ENCODE measurements at regions not wholly inside any gene's neighbourhood (a gene's known extent, or its start where the extent isn't known, plus 50 kb on each side); places are given as distances from the start of the nearest gene placed in this dataset.
A peak's percentile ranks its signal among the peaks of the same experiment; 100 is the strongest.

DNA sequence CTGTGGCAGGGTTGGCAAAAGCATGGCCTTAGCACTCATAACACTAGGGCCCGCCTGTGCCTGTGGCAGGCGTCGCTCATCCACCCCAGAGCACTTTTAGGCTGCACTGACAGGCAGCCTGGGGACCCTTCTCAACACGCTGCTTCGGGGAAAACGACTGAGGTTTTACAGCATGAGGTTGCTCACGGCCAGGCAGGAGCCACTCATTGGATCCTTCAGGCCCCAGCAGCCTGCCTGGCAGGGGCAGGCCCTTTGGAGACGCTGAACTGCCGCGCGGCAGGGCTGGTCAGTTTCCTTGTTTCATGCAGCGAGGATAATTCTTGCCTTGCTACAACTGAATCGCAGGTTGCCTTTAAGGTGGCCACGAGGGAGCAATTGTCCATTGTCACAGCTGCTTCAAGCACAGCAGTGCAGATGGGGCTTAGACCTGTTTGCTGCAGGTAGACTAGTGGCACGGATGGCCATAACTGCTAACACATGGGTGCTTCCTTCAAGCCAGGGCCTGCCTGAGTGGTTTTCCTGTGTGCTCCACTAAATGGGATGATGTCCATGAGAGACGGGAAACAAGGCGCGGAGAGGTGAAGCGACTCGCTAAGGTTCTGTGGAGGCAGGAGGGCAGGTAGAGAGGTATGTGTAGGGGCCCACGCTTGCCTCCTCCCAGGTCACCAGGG is 49.9 kb upstream of the HS6ST1 start:
- Histone ChIP-seq H3K27ac (ENCODE audit: insufficient read depth, low read depth, low read length, poor library complexity, severe bottlenecking) (peak overlapping the region; percentile 61), H3K27me3 (ENCODE audit: control insufficient read depth, insufficient read depth, low read length, poor library complexity, severe bottlenecking) (peaks cover 15% of the 10 kb centered on the region), H3K36me3 (ENCODE audit: control insufficient read depth, insufficient read depth, low read length) (no peaks in the 10 kb centered on the region), H3K4me1 (ENCODE audit: control insufficient read depth, insufficient read depth, low read length) (peaks cover 43% of the 10 kb centered on the region), H3K9me3 (ENCODE audit: control insufficient read depth, low read length) (no peaks in the 10 kb centered on the region), H3K4me3 (ENCODE audit: insufficient read depth, low read depth, low read length) (no peak overlapping the region)
- WGBS, 2 experiments = 91% methylated on average over 21 of the region's 21 CpGs

DNA sequence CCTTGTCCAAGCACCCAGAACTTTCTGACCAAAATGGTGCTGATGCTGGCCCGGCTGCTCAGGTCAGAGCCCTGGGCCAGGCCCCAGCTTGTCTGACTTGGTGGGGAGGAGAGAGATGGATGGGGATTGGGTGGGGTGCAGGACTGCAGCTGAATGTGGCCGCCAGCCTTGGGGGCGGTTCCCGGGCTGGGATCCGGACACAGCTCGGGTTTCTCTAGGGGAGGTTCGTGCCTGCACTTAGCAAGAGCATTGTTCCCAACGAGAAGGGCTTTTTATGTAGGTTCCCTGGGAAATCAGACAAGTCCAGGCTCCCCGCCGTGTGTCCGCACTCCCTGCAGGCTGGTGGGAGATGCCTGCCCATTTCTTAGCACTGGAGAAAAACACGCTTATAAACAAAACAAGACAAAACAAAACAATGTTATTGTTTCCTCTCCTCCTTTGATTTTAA is 50.5 kb upstream of the HS6ST1 start:
- peak overlapping the region; percentile 61 for H3K27ac ChIP-seq (ENCODE audit: insufficient read depth, low read depth, low read length, poor library complexity, severe bottlenecking)
- WGBS, 2 experiments = 26 to 30% methylated on average over 12 of the region's 12 CpGs
- H3K4me1 ChIP-seq (ENCODE audit: control insufficient read depth, insufficient read depth, low read length) = peaks cover 38% of the 10 kb centered on the region
- H3K36me3 ChIP-seq (ENCODE audit: control insufficient read depth, insufficient read depth, low read length) = no peaks in the 10 kb centered on the region
- peaks cover 21% of the 10 kb centered on the region for H3K27me3 ChIP-seq (ENCODE audit: control insufficient read depth, insufficient read depth, low read length, poor library complexity, severe bottlenecking)
- no peak overlapping the region for H3K4me3 ChIP-seq (ENCODE audit: insufficient read depth, low read depth, low read length)
- no peaks in the 10 kb centered on the region for H3K9me3 ChIP-seq (ENCODE audit: control insufficient read depth, low read length)

DNA sequence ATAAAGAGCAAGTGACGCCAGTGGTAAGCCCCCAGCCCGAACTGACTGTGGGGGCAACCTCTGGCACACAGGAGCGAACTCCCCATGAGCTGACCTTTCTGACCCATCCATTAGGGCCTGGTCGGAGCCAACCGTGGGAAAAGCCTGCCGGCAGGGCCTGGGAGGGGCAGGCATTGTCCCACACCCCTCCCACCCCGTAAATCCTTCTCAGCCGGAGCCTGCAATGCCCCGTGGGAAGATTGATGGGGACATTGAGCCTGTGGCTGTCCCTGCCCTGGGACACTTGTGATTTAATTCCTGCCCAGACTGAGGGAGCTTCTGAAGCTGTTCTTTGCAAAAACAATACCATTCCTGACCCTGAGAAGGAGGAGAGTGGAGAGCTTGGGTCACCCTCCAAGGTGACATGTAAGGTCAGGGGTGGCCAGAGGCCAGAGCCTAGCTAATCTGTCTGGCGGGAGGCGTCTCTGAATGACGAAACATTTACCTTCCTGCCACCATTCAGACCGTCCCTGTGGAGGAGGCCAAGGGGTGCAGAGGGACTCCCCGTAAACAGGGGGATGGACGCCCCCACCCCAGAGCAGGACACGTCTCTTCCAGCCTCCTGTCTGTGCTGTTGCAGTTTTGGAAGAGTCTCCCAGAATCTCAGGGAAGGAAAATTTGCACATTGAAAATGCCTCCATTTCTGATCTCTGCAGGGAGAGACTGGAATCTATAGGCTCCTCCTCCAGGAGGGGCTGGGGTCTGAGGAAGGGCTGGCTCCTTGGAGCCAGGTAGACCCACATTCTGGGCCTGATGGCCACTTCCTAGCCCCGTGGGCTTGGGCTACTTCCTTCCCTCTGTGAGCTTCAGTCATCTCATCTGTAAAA is 51.2 kb upstream of the HS6ST1 start:
- Histone ChIP-seq H3K4me1 (ENCODE audit: control insufficient read depth, insufficient read depth, low read length) (peaks cover 33% of the 10 kb centered on the region), H3K9me3 (ENCODE audit: control insufficient read depth, low read length) (no peaks in the 10 kb centered on the region), H3K27me3 (ENCODE audit: control insufficient read depth, insufficient read depth, low read length, poor library complexity, severe bottlenecking) (peaks cover 25% of the 10 kb centered on the region), H3K36me3 (ENCODE audit: control insufficient read depth, insufficient read depth, low read length) (no peaks in the 10 kb centered on the region), H3K4me3 (ENCODE audit: insufficient read depth, low read depth, low read length) (no peak overlapping the region), H3K27ac (ENCODE audit: insufficient read depth, low read depth, low read length, poor library complexity, severe bottlenecking) (peak overlapping the region; percentile 66)
- WGBS, 2 experiments = 44 to 51% methylated on average over 17 of the region's 17 CpGs

DNA sequence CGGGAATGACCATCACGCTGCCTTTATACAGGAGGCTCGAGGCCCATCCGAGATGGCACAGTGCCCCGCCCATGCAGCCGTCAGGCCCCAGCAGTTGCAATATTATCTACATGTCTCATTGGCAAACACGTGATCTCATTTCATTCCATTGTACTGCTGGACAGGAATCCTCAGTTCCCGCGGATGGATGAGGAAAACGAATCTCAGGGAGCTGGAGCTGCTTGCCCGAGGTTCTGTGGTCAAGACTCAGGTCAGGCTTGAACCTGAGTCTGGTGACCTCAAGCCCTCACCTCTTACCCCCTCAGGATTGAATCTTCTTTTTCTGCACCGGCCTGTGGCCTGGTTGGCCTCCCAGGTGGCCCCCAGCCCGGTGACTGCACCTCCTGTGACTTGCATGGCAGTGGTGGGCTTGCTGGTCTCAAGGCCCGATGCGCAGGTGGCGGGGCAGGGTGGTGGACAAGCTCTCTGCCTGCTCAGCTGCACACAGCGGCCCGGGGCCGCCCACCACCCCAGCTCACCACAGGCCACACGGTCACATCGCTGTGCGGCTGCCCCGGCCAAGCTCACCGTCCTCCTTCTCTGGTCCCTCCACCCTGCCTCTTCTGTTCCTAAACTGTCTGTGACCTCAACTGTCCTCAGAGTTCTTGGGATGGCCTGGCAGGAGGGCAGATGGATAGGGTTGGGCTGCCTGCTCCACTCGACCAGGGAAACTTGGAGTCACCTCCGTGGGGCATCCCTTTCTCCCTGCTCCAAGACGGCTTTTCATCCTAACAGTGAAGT is 52.0 kb upstream of the HS6ST1 start:
- Histone ChIP-seq H3K27me3 (ENCODE audit: control insufficient read depth, insufficient read depth, low read length, poor library complexity, severe bottlenecking) (peaks cover 29% of the 10 kb centered on the region), H3K9me3 (ENCODE audit: control insufficient read depth, low read length) (no peaks in the 10 kb centered on the region), H3K36me3 (ENCODE audit: control insufficient read depth, insufficient read depth, low read length) (no peaks in the 10 kb centered on the region), H3K4me1 (ENCODE audit: control insufficient read depth, insufficient read depth, low read length) (peaks cover 33% of the 10 kb centered on the region), H3K27ac (ENCODE audit: insufficient read depth, low read depth, low read length, poor library complexity, severe bottlenecking) (no peak overlapping the region), H3K4me3 (ENCODE audit: insufficient read depth, low read depth, low read length) (no peak overlapping the region)
- WGBS, 2 experiments = 91% methylated on average over 27 of the region's 27 CpGs

DNA sequence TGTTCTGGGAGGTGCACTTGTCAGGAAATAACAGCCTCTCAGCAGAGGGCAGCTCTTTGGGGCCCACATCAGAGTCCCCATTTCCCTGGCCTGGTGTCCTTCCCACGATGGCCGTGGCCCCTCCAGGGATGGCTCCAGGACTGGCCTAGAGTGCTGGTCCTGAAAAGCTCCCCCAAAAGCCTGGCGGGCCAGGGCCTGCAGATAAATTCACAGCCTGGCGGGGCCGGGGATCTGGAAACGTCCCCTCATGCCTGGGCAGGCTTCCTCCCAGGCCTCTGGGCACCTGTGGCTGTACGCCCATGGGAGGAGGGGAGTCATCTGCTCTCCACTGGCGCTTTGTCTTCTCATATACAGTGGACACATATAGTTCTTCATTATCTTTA is 52.6 kb upstream of the HS6ST1 start:
- H3K4me1 ChIP-seq (ENCODE audit: control insufficient read depth, insufficient read depth, low read length) = peaks cover 33% of the 10 kb centered on the region

DNA sequence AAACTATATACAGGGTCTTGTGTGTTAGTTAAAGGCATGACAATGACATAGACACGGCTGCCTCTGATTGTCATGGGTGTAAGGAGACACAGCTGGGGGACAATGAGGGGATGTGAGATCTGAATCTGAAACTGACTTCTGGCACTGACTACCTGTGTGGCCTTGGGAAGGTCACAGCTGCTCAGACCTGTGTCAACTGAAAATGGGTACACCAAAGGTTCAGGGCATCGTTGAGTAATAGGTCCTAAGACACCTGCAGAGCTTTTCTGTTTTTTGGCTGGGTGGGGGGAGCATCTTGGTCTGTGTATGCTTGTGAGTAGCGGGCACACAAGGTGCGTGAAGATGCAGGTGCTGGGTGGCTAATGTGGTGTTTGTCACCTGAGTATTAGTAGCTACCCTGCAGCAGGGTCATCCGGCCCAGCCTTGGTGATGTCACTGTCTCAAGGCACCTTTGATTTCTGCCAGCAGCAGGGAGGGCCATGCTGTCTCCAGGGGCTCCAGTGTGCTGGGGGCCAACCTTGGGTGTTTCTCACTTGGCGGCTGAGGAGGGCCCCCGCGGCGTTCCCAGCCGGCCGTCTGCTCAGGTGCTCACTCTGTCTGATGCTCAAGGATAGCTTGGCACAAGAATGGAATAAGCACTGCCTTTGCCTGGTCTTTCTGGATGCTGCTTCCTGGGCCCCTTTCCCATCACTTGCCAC is 53.1 kb upstream of the HS6ST1 start:
- WGBS, 2 experiments = 93 to 96% methylated on average over 11 of the region's 11 CpGs
- H3K27me3 ChIP-seq (ENCODE audit: control insufficient read depth, insufficient read depth, low read length, poor library complexity, severe bottlenecking) = peaks cover 40% of the 10 kb centered on the region
- peaks cover 31% of the 10 kb centered on the region for H3K4me1 ChIP-seq (ENCODE audit: control insufficient read depth, insufficient read depth, low read length)
- H3K9me3 ChIP-seq (ENCODE audit: control insufficient read depth, low read length) = no peaks in the 10 kb centered on the region
- H3K36me3 ChIP-seq (ENCODE audit: control insufficient read depth, insufficient read depth, low read length) = no peaks in the 10 kb centered on the region
- H3K27ac ChIP-seq (ENCODE audit: insufficient read depth, low read depth, low read length, poor library complexity, severe bottlenecking) = no peak overlapping the region
- H3K4me3 ChIP-seq (ENCODE audit: insufficient read depth, low read depth, low read length) = no peak overlapping the region

More for the DNA sequence above, 52.6 kb upstream of the HS6ST1 start:
- no peaks in the 10 kb centered on the region for H3K36me3 ChIP-seq (ENCODE audit: control insufficient read depth, insufficient read depth, low read length)
- H3K9me3 ChIP-seq (ENCODE audit: control insufficient read depth, low read length) = no peaks in the 10 kb centered on the region
- H3K27me3 ChIP-seq (ENCODE audit: control insufficient read depth, insufficient read depth, low read length, poor library complexity, severe bottlenecking) = peaks cover 35% of the 10 kb centered on the region
- WGBS, 2 experiments = 93 to 94% methylated on average over 6 to 7 of the region's 8 CpGs
- H3K4me3 ChIP-seq (ENCODE audit: insufficient read depth, low read depth, low read length) = no peak overlapping the region
- H3K27ac ChIP-seq (ENCODE audit: insufficient read depth, low read depth, low read length, poor library complexity, severe bottlenecking) = no peak overlapping the region

DNA sequence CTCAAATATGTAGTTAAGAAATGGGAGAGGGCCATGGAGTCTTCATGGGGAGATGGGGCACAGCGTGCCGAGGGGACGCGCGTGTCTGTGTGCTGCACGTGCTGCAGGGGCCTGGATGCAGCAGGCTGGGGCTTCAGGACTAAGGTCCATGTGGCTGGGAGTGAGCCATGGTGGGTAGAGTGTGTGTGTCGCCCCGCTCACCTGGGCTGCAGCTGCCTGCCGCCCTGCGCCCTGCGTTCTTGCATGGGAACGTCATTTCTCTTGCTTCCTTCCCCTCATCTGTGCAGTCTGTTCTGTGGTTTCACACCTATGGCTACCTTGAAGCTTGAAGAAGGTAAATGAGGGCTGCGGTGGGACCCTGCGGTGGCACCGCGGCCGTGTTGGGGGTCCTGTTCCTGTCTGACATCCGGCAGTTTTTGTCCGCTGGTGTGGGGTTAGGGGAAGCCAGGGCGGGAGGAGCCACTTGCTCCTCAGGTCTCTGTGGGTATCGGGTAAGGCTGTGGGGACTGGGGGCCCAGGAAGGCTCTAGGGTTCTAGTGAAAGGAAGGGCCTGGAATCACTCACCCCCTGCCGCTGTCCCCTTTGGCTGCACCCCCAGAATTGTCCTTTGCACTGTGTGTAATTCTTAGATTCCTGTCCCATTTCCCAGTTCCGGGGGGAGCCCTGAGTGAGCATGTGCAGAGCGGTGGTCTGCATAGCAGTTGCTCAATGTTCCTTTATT is 54.1 kb upstream of the HS6ST1 start:
- no peak overlapping the region for H3K27ac ChIP-seq (ENCODE audit: insufficient read depth, low read depth, low read length, poor library complexity, severe bottlenecking)
- 95% methylated on average over 24 of the region's 24 CpGs for WGBS, 2 experiments
- no peak overlapping the region for H3K4me3 ChIP-seq (ENCODE audit: insufficient read depth, low read depth, low read length)
- no peaks in the 10 kb centered on the region for H3K9me3 ChIP-seq (ENCODE audit: control insufficient read depth, low read length)
- H3K4me1 ChIP-seq (ENCODE audit: control insufficient read depth, insufficient read depth, low read length) = peaks cover 30% of the 10 kb centered on the region
- no peaks in the 10 kb centered on the region for H3K36me3 ChIP-seq (ENCODE audit: control insufficient read depth, insufficient read depth, low read length)
- H3K27me3 ChIP-seq (ENCODE audit: control insufficient read depth, insufficient read depth, low read length, poor library complexity, severe bottlenecking) = peaks cover 45% of the 10 kb centered on the region

DNA sequence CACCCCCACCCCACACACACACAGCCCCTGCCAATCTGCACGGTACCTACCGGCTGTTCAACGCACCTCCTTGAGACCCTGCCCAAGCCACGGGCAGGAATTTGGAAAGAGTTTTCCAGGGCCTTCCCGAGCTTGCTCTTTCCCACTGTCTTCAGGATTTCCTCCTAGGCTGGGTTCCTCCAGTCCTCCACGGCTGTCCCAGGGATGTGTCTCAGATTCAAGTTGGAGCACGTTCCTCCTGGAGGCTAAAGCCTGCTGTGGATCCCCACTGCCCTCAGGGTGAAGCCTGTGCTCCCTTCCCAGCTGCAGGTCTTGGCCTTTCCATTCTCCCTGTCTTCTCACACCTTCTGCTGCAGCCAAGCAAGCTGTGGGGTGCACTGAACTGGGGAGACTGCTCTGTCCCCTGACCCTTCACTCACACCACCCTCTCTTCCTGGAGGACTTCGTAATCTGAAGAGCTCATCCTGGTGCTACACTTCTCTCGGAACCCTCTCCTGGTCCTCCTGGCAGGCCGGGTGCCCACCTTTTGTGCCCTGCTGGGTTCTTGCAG is 54.9 kb upstream of the HS6ST1 start:
- H3K27me3 ChIP-seq (ENCODE audit: control insufficient read depth, insufficient read depth, low read length, poor library complexity, severe bottlenecking) = peaks cover 52% of the 10 kb centered on the region
- H3K4me1 ChIP-seq (ENCODE audit: control insufficient read depth, insufficient read depth, low read length) = peaks cover 34% of the 10 kb centered on the region
- 90 to 93% methylated on average over 10 of the region's 10 CpGs for WGBS, 2 experiments
- H3K4me3 ChIP-seq (ENCODE audit: insufficient read depth, low read depth, low read length) = no peak overlapping the region
- no peak overlapping the region for H3K27ac ChIP-seq (ENCODE audit: insufficient read depth, low read depth, low read length, poor library complexity, severe bottlenecking)
- no peaks in the 10 kb centered on the region for H3K36me3 ChIP-seq (ENCODE audit: control insufficient read depth, insufficient read depth, low read length)
- H3K9me3 ChIP-seq (ENCODE audit: control insufficient read depth, low read length) = no peaks in the 10 kb centered on the region

DNA sequence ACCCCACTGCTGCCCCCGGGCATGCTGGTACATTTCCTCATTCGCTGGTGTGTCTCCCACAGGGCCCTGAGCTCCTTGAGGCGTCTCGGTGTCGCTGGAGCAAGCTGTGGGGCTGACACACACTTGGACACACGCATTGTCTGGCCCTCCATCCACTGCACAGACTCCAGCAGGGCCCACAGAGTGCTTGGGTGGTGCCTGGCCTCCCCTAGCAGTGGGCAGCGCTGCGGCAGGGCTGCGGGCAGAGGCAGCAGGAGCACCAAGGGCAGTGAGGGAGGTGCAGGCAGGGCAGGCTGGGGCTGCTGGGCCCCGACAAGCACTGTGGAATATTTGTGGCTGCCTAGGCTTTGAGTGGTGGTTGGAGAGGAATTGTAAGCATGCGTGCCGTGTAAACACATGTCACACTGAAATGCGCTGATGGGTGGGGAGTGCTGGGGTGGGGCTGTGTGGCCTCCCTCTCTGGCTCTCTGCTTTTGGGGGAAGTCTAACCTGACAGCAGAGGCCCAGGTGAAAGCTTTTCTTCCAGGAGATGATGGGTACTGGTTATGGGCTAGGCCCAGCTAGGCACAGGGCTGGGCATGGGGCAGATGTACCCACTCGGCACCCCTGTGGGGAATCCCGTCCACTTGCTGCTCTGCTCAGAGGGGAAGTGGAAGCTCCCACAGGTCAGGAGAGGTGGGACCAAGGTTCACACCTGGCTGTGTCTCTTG is 55.5 kb upstream of the HS6ST1 start:
- 94 to 95% methylated on average over 15 of the region's 15 CpGs for WGBS, 2 experiments
- Histone ChIP-seq H3K27ac (ENCODE audit: insufficient read depth, low read depth, low read length, poor library complexity, severe bottlenecking) (no peak overlapping the region), H3K27me3 (ENCODE audit: control insufficient read depth, insufficient read depth, low read length, poor library complexity, severe bottlenecking) (peaks cover 54% of the 10 kb centered on the region), H3K4me1 (ENCODE audit: control insufficient read depth, insufficient read depth, low read length) (peaks cover 34% of the 10 kb centered on the region), H3K9me3 (ENCODE audit: control insufficient read depth, low read length) (no peaks in the 10 kb centered on the region), H3K36me3 (ENCODE audit: control insufficient read depth, insufficient read depth, low read length) (no peaks in the 10 kb centered on the region), H3K4me3 (ENCODE audit: insufficient read depth, low read depth, low read length) (no peak overlapping the region)
